CD4-positive, alpha-beta memory T cell (primary cell): ENCODE measurements at regions not wholly inside any gene's neighbourhood (a gene's known extent, or its start where the extent isn't known, plus 50 kb on each side); places are given as distances from the start of the nearest gene placed in this dataset.
"Not testable (repeated sequence)": the region's sequence is repeated elsewhere in the genome, so short reads cannot be mapped to it uniquely, and the experiment has no call there.

Source experiments
- CTCF ChIA-PET: fragments of 350-600 bp; sonication (Branson Sonifier 250); formaldehyde crosslinking; loops from one replicate; lab custom pipeline; 2021; ENCODE audit warnings: inconsistent platforms; ENCODE audit not compliant: partially characterized antibody; lab: Charles Lee
- POLR2A ChIA-PET: fragments of 350-600 bp; sonication (Branson Sonifier 250); formaldehyde crosslinking; loops from one replicate; lab custom pipeline; 2021; ENCODE audit not compliant: partially characterized antibody; lab: Charles Lee
- DNase-seq, 5 donors: peaks; one replicate each; pipeline versions ENCODE4 v3.0.0 to v3.0.0-alpha.2; 2020 to 2022; ENCODE audit warnings: mixed read lengths in 1 of 5
- H3K27ac ChIP-seq: one replicate; pipeline ENCODE4 v1.7.0; 2013; ENCODE audit warnings: low read depth, low read length
- H3K27me3 ChIP-seq: 2 replicates; pipeline ENCODE4 v1.7.0; 2013; ENCODE audit warnings: mild to moderate bottlenecking, low read length, moderate library complexity; ENCODE audit not compliant: insufficient read depth
- H3K36me3 ChIP-seq: 2 replicates; pipeline ENCODE4 v1.7.0; 2013; ENCODE audit warnings: mild to moderate bottlenecking, low read length, moderate library complexity; ENCODE audit not compliant: insufficient read depth
- H3K4me1 ChIP-seq: 2 replicates; pipeline ENCODE4 v1.7.0; 2013; ENCODE audit warnings: mild to moderate bottlenecking, low read length, moderate library complexity; ENCODE audit not compliant: insufficient read depth
- H3K4me3 ChIP-seq, 2 donors: one replicate each; pipeline ENCODE4 v1.7.0; 2013; ENCODE audit warnings: low read length in 2 of 2, mild to moderate bottlenecking in 1 of 2
- H3K9me3 ChIP-seq, 2 donors: one replicate each; pipeline ENCODE4 v1.7.0; 2013; ENCODE audit warnings: low read length in 2 of 2, control low read depth in 1 of 2; ENCODE audit not compliant: control insufficient read depth in 1 of 2
- H3K27ac Mint-ChIP-seq, 7 donors: one replicate each; pipeline ENCODE4 v1.8.0; 2020 to 2021; ENCODE audit warnings: mixed read lengths in 7 of 7, mild to moderate bottlenecking in 6 of 7, inconsistent platforms in 3 of 7, moderate library complexity in 3 of 7
- H3K27me3 Mint-ChIP-seq, 2 donors: one replicate each; pipeline ENCODE4 v1.8.0; 2020 to 2021; ENCODE audit warnings: mixed read lengths in 2 of 2
- H3K36me3 Mint-ChIP-seq, 2 donors: one replicate each; pipeline ENCODE4 v1.8.0; 2020 to 2021; ENCODE audit warnings: mixed read lengths in 2 of 2, inconsistent platforms in 1 of 2, mild to moderate bottlenecking in 1 of 2
- H3K4me1 Mint-ChIP-seq, 4 donors: one replicate each; pipeline ENCODE4 v1.8.0; 2020 to 2021; ENCODE audit warnings: mixed read lengths in 4 of 4, mild to moderate bottlenecking in 1 of 4
- H3K4me3 Mint-ChIP-seq, 8 donors: one replicate each; pipeline ENCODE4 v1.8.0; 2020 to 2021; ENCODE audit warnings: mixed read lengths in 8 of 8, mild to moderate bottlenecking in 7 of 8, moderate library complexity in 6 of 8, inconsistent platforms in 3 of 8
- H3K9me3 Mint-ChIP-seq, 8 donors: one replicate each; pipeline ENCODE4 v1.8.0; 2020 to 2021; ENCODE audit warnings: mixed read lengths in 8 of 8, mild to moderate bottlenecking in 5 of 8, inconsistent platforms in 3 of 8, moderate library complexity in 1 of 8
- intact Hi-C: fragments of 100-400 bp; cut with micrococcal nuclease; formaldehyde crosslinking; loops from one replicate; pipeline ENCODE4 v1.15.1; 2023

DNA sequence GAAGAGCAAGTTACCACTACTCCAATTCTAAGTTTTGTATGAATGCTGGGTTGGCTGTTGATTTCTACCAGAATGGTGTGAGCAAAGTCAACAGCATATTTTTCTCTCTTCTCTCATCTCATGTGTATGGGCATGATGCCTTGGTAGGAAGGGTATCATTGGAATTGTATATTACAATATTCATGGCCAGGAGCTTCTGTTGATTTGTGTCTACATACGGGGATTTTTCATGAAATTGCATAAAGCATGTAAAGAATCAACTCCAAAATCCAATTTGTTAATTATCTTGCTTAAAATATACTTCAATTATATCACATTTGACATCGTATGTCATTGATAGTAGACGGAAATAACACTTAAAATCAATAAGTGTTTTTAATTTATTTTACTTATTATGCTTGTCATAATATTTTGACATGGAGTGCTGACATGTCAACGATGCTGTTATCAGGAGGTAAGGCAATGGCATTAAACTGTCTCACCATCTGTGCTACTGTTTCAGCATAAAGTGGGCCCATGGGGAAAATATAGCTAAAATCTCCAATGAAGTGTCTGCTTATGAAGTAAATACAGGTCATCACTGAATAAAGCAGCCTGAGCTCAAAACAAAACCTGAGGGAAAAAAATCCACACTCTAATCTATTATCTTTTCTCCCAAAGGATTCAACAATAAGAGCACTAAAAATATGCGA is 142.2 kb upstream of the NBPF11 start:
- H3K27ac Mint-ChIP-seq, result no peak overlapping the region
- H3K36me3 Mint-ChIP-seq, result no peaks in the 10 kb centered on the region
- POLR2A ChIA-PET, result no interaction called here
- CTCF ChIA-PET, result no interaction called here
- H3K27ac ChIP-seq, result no peak overlapping the region
- no peaks in the 10 kb centered on the region for H3K9me3 ChIP-seq
- H3K27me3 Mint-ChIP-seq, result peaks cover 0 to 6% of the 10 kb centered on the region in 2 donors
- DNase-seq, result no peak
- no peaks in the 10 kb centered on the region for H3K36me3 ChIP-seq
- H3K27me3 ChIP-seq, result no peaks in the 10 kb centered on the region
- peaks cover 0 to 5% (median 0%) of the 10 kb centered on the region in 8 donors for H3K9me3 Mint-ChIP-seq
- H3K4me3 ChIP-seq, result no peak overlapping the region
- no peak overlapping the region for H3K4me3 Mint-ChIP-seq
- H3K4me1 ChIP-seq, result no peaks in the 10 kb centered on the region
- H3K4me1 Mint-ChIP-seq, result no peaks in the 10 kb centered on the region
- intact Hi-C loops, result no loop called here

GRCh38 chr1:148293651-148294050 is 141.6 kb upstream of the NBPF11 start:
- Histone ChIP-seq H3K36me3 (no peaks in the 10 kb centered on the region), H3K27ac (no peak overlapping the region), H3K9me3 (no peaks in the 10 kb centered on the region), H3K4me3 (no peak overlapping the region), H3K4me1 (no peaks in the 10 kb centered on the region), H3K27me3 (no peaks in the 10 kb centered on the region)
- ChIA-PET POLR2A (no interaction called here), CTCF (no interaction called here)
- Mint-ChIP-seq H3K27me3 (peaks cover 0 to 6% of the 10 kb centered on the region in 2 donors), H3K36me3 (no peaks in the 10 kb centered on the region), H3K9me3 (peaks cover 0 to 5% (median 0%) of the 10 kb centered on the region in 8 donors), H3K27ac (no peak overlapping the region), H3K4me1 (no peaks in the 10 kb centered on the region), H3K4me3 (no peak overlapping the region)
- intact Hi-C loops, result no loop called here
- DNase-seq, result no peak

DNA sequence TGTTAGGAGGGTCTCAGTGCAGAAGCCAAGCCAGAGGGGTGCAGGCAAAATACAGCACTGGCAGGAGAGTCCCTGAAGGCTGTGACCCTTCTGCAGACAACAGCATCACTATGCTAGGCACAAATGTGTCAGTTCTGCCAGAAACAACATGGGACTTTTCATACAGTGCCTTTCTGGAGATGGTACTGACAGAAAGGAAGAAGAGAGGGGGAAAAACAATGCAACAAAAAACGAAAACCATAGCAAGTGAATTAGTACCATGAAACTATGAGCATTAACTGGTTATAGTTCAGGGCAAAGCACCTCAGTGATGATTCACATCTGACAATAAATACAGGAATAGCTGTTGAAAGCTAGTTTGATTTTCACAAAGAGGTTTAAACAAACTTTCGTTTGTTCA is 140.8 kb upstream of the NBPF11 start:
- no peak overlapping the region for H3K27ac ChIP-seq
- no peaks in the 10 kb centered on the region for H3K4me1 Mint-ChIP-seq
- no peaks in the 10 kb centered on the region for H3K4me1 ChIP-seq
- H3K27me3 Mint-ChIP-seq, result peaks cover 0 to 7% of the 10 kb centered on the region in 2 donors
- H3K27ac Mint-ChIP-seq, result no peak overlapping the region
- H3K4me3 ChIP-seq, result no peak overlapping the region
- no peak for DNase-seq
- H3K27me3 ChIP-seq, result no peaks in the 10 kb centered on the region
- H3K36me3 ChIP-seq, result no peaks in the 10 kb centered on the region
- no peak overlapping the region for H3K4me3 Mint-ChIP-seq
- ChIA-PET CTCF (no interaction called here), POLR2A (no interaction called here)
- H3K9me3 Mint-ChIP-seq, result peaks cover 0 to 4% (median 0%) of the 10 kb centered on the region in 8 donors
- H3K36me3 Mint-ChIP-seq, result no peaks in the 10 kb centered on the region
- intact Hi-C loops, result no loop called here
- H3K9me3 ChIP-seq, result no peaks in the 10 kb centered on the region

- no peaks in the 10 kb centered on the region for H3K4me1 Mint-ChIP-seq
- peaks cover 0 to 6% of the 10 kb centered on the region in 2 donors for H3K27me3 Mint-ChIP-seq
- Histone ChIP-seq H3K4me3 (no peak overlapping the region), H3K36me3 (no peaks in the 10 kb centered on the region), H3K27me3 (no peaks in the 10 kb centered on the region), H3K9me3 (no peaks in the 10 kb centered on the region), H3K4me1 (no peaks in the 10 kb centered on the region), H3K27ac (no peak overlapping the region)
- H3K9me3 Mint-ChIP-seq, result peaks cover 0 to 2% (median 0%) of the 10 kb centered on the region in 8 donors
- no peak for DNase-seq
- ChIA-PET CTCF (no interaction called here), POLR2A (no interaction called here)
- no peak overlapping the region for H3K27ac Mint-ChIP-seq
- H3K36me3 Mint-ChIP-seq, result no peaks in the 10 kb centered on the region
- intact Hi-C loops, result no loop called here
- no peak overlapping the region for H3K4me3 Mint-ChIP-seq
Observed at GRCh38 chr1:148290881-148291280, 138.8 kb upstream of the NBPF11 start.

- Histone ChIP-seq H3K36me3 (no peaks in the 10 kb centered on the region), H3K4me1 (no peaks in the 10 kb centered on the region), H3K4me3 (no peak overlapping the region), H3K27ac (no peak overlapping the region), H3K27me3 (no peaks in the 10 kb centered on the region), H3K9me3 (no peaks in the 10 kb centered on the region)
- no peak for DNase-seq
- Mint-ChIP-seq H3K4me3 (no peak overlapping the region), H3K27ac (no peak overlapping the region), H3K27me3 (peaks cover 0 to 6% of the 10 kb centered on the region in 2 donors), H3K9me3 (peaks cover 0 to 2% (median 0%) of the 10 kb centered on the region in 8 donors), H3K4me1 (no peaks in the 10 kb centered on the region), H3K36me3 (no peaks in the 10 kb centered on the region)
- intact Hi-C loops, result no loop called here
- ChIA-PET POLR2A (no interaction called here), CTCF (no interaction called here)
Observed at GRCh38 chr1:148289647-148290046, 137.6 kb upstream of the NBPF11 start.

GRCh38 chr1:148285946-148286345 is 133.9 kb upstream of the NBPF11 start:
- H3K4me1 Mint-ChIP-seq, H3K4me3 ChIP-seq, intact Hi-C loops, H3K4me1 ChIP-seq, H3K9me3 ChIP-seq, H3K36me3 ChIP-seq, H3K27me3 ChIP-seq, H3K27me3 Mint-ChIP-seq, CTCF ChIA-PET, POLR2A ChIA-PET, H3K27ac ChIP-seq, H3K36me3 Mint-ChIP-seq, H3K9me3 Mint-ChIP-seq, H3K4me3 Mint-ChIP-seq, H3K27ac Mint-ChIP-seq, DNase-seq: not testable (repeated sequence)

- Histone ChIP-seq H3K4me3 (peak overlapping the region in 1 of 2 donors; percentile 52), H3K4me1 (peaks cover 11% of the 10 kb centered on the region)
- H3K9me3 Mint-ChIP-seq, result peaks cover 0 to 12% (median 0%) of the 10 kb centered on the region in 8 donors
- POLR2A ChIA-PET, H3K27me3 ChIP-seq, H3K36me3 ChIP-seq, intact Hi-C loops, H3K36me3 Mint-ChIP-seq, H3K27ac ChIP-seq, H3K9me3 ChIP-seq, DNase-seq: not testable (repeated sequence)
- CTCF ChIA-PET, result interaction anchor here (1.7 kb wide), 1 partner anchor 22 kb away, joined by 8 read pairs; no protein-coding TSS in a partner anchor
- peak overlapping the region in 4 of 7 donors; percentile 57 to 97 (median 83) for H3K27ac Mint-ChIP-seq
- H3K4me3 Mint-ChIP-seq, result peak overlapping the region in 7 of 8 donors; percentile 84 to 94 (median 91)
- peaks cover 3 to 12% (median 7%) of the 10 kb centered on the region in 4 donors for H3K4me1 Mint-ChIP-seq
- H3K27me3 Mint-ChIP-seq, result peaks cover 12 to 14% of the 10 kb centered on the region in 2 donors
Observed at GRCh38 chr1:148280831-148281572, 128.9 kb upstream of the NBPF11 start.
